GM18517 (cell line): ENCODE measurements at regions not wholly inside any gene's neighbourhood (a gene's known extent, or its start where the extent isn't known, plus 50 kb on each side); places are given as distances from the start of the nearest gene placed in this dataset.

Experiments used
- ATAC-seq: cut with Tn5 transposase; IDR thresholded peaks from one replicate; pipeline ENCODE4 v1.9.1; 2021; ENCODE audit warnings: mild to moderate bottlenecking, moderate library complexity; ENCODE audit not compliant: unreplicated experiment

DNA sequence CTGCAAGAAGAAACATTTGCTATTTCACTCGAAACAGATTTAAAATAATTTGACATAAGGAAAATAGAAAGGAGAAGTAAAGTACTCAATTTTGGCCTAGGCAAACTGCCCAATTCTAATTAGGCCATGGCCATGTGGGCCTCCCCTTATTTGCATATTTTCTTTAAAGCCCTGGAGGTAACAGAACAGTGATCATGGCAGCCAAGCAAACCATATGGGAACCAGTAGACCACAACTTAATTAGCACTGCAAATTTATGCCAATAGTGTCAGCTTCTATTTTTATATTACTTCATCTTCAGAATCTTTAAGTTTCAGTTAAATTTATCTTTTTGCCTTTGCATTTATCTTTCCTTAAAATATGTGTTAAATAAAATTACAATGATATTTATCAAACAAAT lies 63.3 kb upstream of the THSD7A start:
- no peak for ATAC-seq

- no peak for ATAC-seq
Measured at GRCh38 chr7:11896663-11897062, 64.7 kb upstream of the THSD7A start.

DNA sequence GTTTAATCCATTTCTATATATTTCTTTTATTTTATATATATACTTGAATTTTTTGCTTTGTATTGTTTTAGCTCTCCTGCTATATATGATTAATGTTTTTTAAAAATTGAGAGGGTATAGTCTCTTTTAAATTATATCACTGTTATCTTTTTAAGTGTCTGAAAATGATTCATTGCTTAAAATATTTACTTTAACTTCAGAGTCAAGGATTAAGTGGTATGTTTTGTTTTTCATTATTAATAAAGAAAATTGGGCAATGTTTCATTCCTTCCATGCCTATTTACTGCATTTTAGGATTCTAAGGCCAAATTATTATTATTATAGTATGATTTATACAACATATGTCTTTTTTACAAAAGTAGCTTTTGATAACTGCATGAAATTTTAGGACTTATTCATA lies 67.2 kb upstream of the THSD7A start:
- ATAC-seq = no peak

- no peak for ATAC-seq
Measured at GRCh38 chr7:11910253-11910652, 78.3 kb upstream of the THSD7A start.

DNA sequence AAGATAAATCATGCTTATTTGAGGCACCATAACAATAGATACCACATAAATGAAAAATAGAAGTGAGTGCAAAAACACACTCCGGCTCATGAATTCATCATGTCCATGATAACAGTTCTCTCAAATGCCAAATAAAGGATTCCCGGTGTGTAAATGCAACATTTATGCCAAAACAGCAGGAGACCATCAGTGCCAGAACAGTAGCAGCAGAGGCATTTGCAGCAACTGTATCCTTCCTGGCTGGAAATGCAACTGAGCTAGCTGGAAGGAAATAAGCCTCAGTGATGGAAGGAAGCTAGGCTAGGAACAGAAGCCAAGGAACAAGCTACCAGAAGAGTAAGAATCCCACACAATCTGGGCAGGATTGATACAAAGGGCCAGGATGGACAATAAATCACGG lies 79.9 kb upstream of the THSD7A start:
- no peak for ATAC-seq

GRCh38 chr7:11914645-11915044 lies 82.6 kb upstream of the THSD7A start:
- no peak for ATAC-seq

GRCh38 chr7:11923376-11923930 lies 91.5 kb upstream of the THSD7A start:
- no peak for ATAC-seq

DNA sequence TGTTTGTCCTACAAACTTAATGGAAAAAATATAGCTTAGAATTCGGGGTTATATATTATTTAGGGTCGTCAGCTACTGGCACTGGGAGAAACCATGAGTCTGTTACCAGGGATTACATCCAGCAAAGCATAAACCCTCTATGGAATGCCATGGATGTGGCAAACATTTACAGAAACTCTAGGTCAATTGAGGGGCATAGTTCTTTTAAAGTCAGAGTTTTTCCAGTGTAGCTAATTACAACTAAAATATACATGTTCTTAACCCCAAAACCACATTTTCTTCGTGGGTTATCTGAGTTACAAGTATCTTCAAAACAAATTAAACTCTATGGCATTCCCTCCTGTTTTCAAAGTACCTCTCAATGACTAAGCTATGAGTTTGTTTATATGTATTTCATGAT lies 99.3 kb upstream of the THSD7A start:
- no peak for ATAC-seq

DNA sequence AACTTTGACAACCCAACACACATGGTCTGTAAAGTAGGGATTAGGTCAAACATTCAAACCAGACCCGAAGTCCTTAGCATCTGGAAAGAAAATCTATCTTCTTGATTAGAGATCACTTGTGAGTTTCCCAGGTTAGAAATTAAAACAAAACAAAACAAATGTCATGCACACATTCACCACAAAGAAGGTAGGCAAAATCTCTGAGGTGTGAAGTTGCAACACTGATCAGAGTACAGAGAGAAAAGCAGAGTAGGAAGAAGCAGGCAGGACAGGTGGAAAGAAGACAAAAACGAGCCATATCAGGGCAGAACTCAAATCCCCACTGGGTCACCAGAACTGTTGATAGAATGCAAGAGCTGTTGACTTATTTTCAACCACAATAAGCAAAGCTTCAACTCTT lies 102.8 kb upstream of the THSD7A start:
- ATAC-seq = no peak

DNA sequence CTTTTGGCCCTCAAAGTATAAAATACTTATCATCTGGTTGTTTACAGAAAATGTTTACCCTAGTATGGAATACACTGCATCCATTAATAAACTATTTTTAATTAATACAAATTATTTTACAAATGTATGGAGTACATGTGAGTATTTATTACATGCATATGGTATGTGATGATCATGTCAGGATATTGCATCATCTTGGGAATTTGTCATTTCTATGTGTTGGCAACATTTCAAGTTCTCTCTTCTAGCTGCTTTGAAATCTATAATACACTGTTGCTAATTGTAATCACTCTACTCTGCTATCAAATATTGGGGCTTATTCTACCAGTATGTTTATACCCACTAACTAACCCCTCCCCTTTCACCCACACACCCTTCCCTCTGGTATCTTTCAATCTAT lies 103.9 kb upstream of the THSD7A start:
- no peak for ATAC-seq

DNA sequence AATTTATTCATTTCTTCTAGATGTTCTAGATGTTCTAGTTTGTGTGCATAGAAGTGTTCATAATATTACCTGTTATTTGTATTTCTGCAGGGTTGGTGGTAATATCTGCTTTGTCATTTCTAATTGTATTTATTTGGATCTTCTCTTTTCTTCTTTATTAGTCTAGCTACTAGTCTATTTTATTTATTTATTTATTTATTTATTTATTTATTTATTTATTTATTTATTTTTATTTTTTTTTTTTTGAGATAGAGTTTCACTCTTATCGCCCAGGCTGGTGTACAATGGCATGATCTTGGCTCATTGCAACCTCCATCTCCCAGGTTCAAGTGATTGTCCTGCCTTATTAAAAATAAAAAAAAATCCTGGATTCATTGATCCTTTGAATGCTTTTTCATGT lies 114.8 kb upstream of the THSD7A start:
- no peak for ATAC-seq

- no peak for ATAC-seq
Measured at GRCh38 chr7:11950281-11950680, 118.3 kb upstream of the THSD7A start.

- no peak for ATAC-seq
Measured at GRCh38 chr7:11950942-11951341, 118.9 kb upstream of the THSD7A start.

DNA sequence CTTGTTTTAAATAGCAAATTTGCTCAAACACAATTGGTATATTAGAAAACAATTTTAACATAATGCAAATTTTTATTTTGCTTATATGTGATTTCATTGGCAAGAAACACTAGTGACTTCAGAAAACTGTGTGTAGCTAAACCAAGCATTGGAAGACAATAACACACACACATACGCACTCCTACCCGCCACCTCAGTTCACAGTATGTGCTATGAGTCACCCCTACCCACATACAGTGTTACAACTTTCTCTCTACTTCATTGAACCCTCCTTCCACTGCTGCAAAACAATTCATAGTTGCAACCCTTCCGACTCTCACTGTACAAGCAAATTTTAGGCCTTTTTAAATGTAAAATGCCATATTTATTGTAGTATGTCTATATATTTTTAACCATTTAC lies 119.9 kb upstream of the THSD7A start:
- no peak for ATAC-seq

GRCh38 chr7:11952972-11953371 lies 121.0 kb upstream of the THSD7A start:
- no peak for ATAC-seq

- no peak for ATAC-seq
Measured at GRCh38 chr7:11956991-11957390, 125.0 kb upstream of the THSD7A start.

- no peak for ATAC-seq
Measured at GRCh38 chr7:11957956-11958355, 126.0 kb upstream of the THSD7A start.

- no peak for ATAC-seq
Measured at GRCh38 chr7:11959121-11959520, 127.1 kb upstream of the THSD7A start.

DNA sequence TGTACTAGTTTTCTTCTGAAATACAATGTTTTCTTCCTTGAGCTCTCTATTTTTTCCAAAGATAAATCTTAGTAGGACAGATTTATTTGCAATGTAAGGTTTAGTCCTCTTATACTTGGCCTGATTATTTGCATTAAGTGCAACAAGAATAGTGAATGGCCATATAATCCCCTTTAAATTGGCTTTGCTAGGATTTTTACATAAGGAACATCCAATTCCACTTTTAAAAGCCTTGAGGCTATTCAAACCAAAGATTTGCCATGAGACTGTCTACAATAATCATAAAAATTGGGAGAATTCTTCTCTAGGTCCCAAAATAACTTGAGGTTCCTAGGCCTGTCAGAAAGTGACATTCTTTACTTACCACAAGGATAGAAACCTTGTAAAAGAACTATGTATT lies 128.6 kb upstream of the THSD7A start:
- ATAC-seq = no peak

DNA sequence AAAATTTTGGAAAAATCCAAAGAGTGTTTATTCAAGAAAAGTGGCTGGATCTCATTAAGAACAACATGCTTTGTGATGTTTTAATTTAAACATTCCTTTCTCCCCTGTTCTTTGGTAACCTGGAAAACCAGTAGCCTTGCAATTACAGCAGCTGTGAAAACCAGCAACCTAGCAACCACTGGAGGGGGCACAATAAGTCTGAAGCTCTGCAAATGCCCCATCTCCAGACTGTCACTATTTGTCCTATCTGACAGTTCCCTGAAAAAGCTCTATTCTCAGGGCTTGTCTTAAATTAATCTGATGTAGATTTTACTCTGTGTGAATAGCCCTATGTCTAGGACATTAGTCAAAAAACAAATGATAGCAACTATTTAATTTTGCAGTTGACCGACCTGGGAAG lies 137.6 kb upstream of the THSD7A start:
- no peak for ATAC-seq

GRCh38 chr7:11970132-11970531 lies 138.1 kb upstream of the THSD7A start:
- ATAC-seq = no peak

DNA sequence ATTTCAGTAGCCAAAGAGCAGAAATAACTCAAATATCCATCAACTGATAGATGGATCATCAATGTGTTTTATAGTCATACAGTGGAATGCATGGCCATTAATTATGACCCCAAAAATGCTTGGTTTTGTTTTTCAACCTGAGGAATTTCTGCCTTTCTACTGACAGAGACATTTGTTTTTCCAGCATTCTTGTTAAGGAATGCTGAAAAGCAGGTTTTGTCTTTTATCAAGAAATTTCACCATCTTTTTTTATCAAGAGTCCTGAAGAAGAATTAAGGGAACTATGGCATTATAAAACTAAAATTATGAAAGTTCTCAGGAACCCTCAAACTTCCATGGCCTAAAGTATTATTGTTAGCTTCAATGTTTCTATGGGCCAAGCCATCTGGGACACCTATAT lies 153.4 kb upstream of the THSD7A start:
- ATAC-seq = no peak

DNA sequence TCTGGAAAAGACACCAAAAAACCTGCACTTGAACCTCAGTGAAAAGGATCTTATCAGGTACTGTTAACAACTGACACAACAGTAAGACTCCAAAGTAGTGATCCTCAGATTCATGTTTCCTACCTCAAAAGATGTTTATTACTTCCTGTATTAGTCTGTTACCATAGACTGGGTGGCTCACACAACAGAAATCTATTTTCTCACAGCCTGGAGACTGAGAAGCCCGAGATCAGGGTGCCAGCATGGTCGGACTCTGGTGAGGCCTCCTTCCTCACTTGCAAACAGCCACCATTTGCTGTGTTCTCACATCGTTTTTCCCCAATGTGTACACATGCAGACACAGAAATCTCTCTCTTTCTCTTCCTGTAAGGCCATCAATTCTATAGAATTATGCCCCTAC lies 154.0 kb upstream of the THSD7A start:
- no peak for ATAC-seq

DNA sequence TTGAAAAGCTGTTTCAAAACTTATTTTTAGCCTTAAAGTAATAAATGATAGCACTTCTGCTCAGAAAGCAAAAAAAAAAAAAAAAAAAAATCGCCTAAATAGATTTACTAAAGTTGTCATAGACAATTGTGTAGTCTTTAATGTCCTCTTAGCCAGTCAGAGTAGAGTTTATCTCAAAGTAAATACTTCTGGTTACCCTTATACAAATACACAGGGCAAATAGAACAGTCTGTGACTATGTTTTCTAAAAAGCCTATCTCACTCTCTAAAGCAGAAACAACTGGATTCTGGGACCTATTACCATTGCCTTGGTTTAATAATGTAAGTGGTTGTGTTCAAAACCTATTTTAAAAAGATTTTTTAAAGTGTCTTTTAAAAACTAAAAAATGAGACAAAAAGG lies 156.2 kb upstream of the THSD7A start:
- ATAC-seq = no peak
